ENCODE measurements at regions not wholly inside any gene's neighbourhood (a gene's known extent, or its start where the extent isn't known, plus 50 kb on each side); places are given as distances from the start of the nearest gene placed in this dataset.

GRCh38 chr9:4359016-4359415, 59.1 kb upstream of the GLIS3 start (continued):
- TF ChIP-seq, protein P1, sequence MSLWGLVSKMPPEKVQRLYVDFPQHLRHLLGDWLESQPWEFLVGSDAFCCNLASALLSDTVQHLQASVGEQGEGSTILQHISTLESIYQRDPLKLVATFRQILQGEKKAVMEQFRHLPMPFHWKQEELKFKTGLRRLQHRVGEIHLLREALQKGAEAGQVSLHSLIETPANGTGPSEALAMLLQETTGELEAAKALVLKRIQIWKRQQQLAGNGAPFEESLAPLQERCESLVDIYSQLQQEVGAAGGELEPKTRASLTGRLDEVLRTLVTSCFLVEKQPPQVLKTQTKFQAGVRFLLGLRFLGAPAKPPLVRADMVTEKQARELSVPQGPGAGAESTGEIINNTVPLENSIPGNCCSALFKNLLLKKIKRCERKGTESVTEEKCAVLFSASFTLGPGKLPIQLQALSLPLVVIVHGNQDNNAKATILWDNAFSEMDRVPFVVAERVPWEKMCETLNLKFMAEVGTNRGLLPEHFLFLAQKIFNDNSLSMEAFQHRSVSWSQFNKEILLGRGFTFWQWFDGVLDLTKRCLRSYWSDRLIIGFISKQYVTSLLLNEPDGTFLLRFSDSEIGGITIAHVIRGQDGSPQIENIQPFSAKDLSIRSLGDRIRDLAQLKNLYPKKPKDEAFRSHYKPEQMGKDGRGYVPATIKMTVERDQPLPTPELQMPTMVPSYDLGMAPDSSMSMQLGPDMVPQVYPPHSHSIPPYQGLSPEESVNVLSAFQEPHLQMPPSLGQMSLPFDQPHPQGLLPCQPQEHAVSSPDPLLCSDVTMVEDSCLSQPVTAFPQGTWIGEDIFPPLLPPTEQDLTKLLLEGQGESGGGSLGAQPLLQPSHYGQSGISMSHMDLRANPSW (CRISPR knock-in tag; conservative IDR thresholded peaks at IDR 0.05; ENCODE audit: low read depth) = no peak
- TF ChIP-seq ZNF423 (CRISPR knock-in tag; IDR thresholded peaks at IDR 0.05) (no peak), ZNF138 (CRISPR knock-in tag; conservative IDR thresholded peaks at IDR 0.05) (no peak), HMGA2 (CRISPR knock-in tag; IDR thresholded peaks at IDR 0.05) (no peak), FOXJ3 (CRISPR knock-in tag; IDR thresholded peaks at IDR 0.05; ENCODE audit: borderline replicate concordance) (no peak)
- TF ChIP-seq, protein P2, sequence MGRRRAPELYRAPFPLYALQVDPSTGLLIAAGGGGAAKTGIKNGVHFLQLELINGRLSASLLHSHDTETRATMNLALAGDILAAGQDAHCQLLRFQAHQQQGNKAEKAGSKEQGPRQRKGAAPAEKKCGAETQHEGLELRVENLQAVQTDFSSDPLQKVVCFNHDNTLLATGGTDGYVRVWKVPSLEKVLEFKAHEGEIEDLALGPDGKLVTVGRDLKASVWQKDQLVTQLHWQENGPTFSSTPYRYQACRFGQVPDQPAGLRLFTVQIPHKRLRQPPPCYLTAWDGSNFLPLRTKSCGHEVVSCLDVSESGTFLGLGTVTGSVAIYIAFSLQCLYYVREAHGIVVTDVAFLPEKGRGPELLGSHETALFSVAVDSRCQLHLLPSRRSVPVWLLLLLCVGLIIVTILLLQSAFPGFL (CRISPR knock-in tag; IDR thresholded peaks at IDR 0.05; ENCODE audit: borderline replicate concordance) = no peak

- Mint-ChIP-seq H3K9me3 (peaks cover 13% of the 10 kb centered on the region), H3K4me1 (peaks cover 8% of the 10 kb centered on the region), H3K27ac (no peak overlapping the region), H3K27me3 (ENCODE audit: low read depth) (no peaks in the 10 kb centered on the region), H3K4me3 (no peak overlapping the region), H3K36me3 (no peaks in the 10 kb centered on the region)
- ChIA-PET CTCF (no interaction called here), POLR2A (no interaction called here)
- ATAC-seq = no peak
- DNase-seq (ENCODE audit: low spot score) = no peak
- TF ChIP-seq RELA (CRISPR knock-in tag; IDR thresholded peaks at IDR 0.05; ENCODE audit: borderline replicate concordance) (no peak), MXD4 (CRISPR knock-in tag; IDR thresholded peaks at IDR 0.05; ENCODE audit: borderline replicate concordance) (no peak), ESRRA (CRISPR knock-in tag; IDR thresholded peaks at IDR 0.05; ENCODE audit: borderline replicate concordance) (no peak), CTCF (IDR thresholded peaks at IDR 0.05) (no peak), E2F4 (CRISPR knock-in tag; IDR thresholded peaks at IDR 0.05; ENCODE audit: borderline replicate concordance, low read depth) (no peak), SMAD3 (CRISPR knock-in tag; IDR thresholded peaks at IDR 0.05; ENCODE audit: borderline replicate concordance) (no peak), EMX1 (CRISPR knock-in tag; IDR thresholded peaks at IDR 0.05) (no peak)
- TF ChIP-seq, protein P3, sequence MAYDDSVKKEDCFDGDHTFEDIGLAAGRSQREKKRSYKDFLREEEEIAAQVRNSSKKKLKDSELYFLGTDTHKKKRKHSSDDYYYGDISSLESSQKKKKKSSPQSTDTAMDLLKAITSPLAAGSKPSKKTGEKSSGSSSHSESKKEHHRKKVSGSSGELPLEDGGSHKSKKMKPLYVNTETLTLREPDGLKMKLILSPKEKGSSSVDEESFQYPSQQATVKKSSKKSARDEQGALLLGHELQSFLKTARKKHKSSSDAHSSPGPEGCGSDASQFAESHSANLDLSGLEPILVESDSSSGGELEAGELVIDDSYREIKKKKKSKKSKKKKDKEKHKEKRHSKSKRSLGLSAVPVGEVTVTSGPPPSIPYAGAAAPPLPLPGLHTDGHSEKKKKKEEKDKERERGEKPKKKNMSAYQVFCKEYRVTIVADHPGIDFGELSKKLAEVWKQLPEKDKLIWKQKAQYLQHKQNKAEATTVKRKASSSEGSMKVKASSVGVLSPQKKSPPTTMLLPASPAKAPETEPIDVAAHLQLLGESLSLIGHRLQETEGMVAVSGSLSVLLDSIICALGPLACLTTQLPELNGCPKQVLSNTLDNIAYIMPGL (CRISPR knock-in tag; IDR thresholded peaks at IDR 0.05) = no peak
- TF ChIP-seq, protein P2 (CRISPR knock-in tag; IDR thresholded peaks at IDR 0.05; ENCODE audit: borderline replicate concordance) = no peak
Observed at GRCh38 chr9:4357929-4358328, 58.1 kb upstream of the GLIS3 start.
